Glutamatergic neuron (in vitro differentiated cells): ENCODE measurements at regions not wholly inside any gene's neighbourhood (a gene's known extent, or its start where the extent isn't known, plus 50 kb on each side); places are given as distances from the start of the nearest gene placed in this dataset.

ENCODE experiments used
- DNase-seq: peaks from one replicate; pipeline ENCODE4 v3.0.0; 2022
- H3K27ac Mint-ChIP-seq: one replicate; pipeline ENCODE4 v1.8.0; 2020; ENCODE audit warnings: mild to moderate bottlenecking, mixed read lengths, inconsistent platforms; ENCODE audit not compliant: unreplicated experiment
- H3K27me3 Mint-ChIP-seq: one replicate; pipeline ENCODE4 v1.8.0; 2020; ENCODE audit warnings: mild to moderate bottlenecking, moderate library complexity, mixed read lengths, inconsistent platforms; ENCODE audit not compliant: unreplicated experiment
- H3K36me3 Mint-ChIP-seq: one replicate; pipeline ENCODE4 v1.8.0; 2020; ENCODE audit warnings: mild to moderate bottlenecking, mixed read lengths, inconsistent platforms; ENCODE audit not compliant: unreplicated experiment
- H3K4me1 Mint-ChIP-seq: one replicate; pipeline ENCODE4 v1.8.0; 2020; ENCODE audit warnings: mild to moderate bottlenecking, low read depth, mixed read lengths, inconsistent platforms; ENCODE audit not compliant: unreplicated experiment
- H3K4me3 Mint-ChIP-seq: one replicate; pipeline ENCODE4 v1.8.0; 2020; ENCODE audit warnings: mild to moderate bottlenecking, mixed read lengths, inconsistent platforms; ENCODE audit not compliant: unreplicated experiment
- H3K9me3 Mint-ChIP-seq: one replicate; pipeline ENCODE4 v1.8.0; 2020; ENCODE audit warnings: mild to moderate bottlenecking, moderate library complexity, mixed read lengths, inconsistent platforms; ENCODE audit not compliant: unreplicated experiment
- CTCF ChIP-seq: fragments of 200-600 bp; sonication (generic); IDR thresholded peaks from one replicate; pipeline ENCODE4 v1.5.0; 2021; ENCODE audit not compliant: partially characterized antibody, unreplicated experiment

GRCh38 chr10:58010073-58010702 lies 257.5 kb downstream of the IPMK start:
- Mint-ChIP-seq H3K36me3 (no peaks in the 10 kb centered on the region), H3K27ac (peak overlapping the region; percentile 79), H3K9me3 (peaks cover 4% of the 10 kb centered on the region), H3K4me1 (peaks cover 45% of the 10 kb centered on the region), H3K27me3 (peaks cover 5% of the 10 kb centered on the region), H3K4me3 (peak overlapping the region; percentile 35)
- TF ChIP-seq CTCF, result no peak
- no peak for DNase-seq

GRCh38 chr10:58003945-58004344 lies 263.7 kb downstream of the IPMK start:
- H3K4me1 Mint-ChIP-seq, result peaks cover 11% of the 10 kb centered on the region
- no peaks in the 10 kb centered on the region for H3K36me3 Mint-ChIP-seq
- H3K9me3 Mint-ChIP-seq, result no peaks in the 10 kb centered on the region
- H3K4me3 Mint-ChIP-seq, result no peak overlapping the region
- DNase-seq, result no peak
- no peaks in the 10 kb centered on the region for H3K27me3 Mint-ChIP-seq
- no peak for TF ChIP-seq CTCF
- H3K27ac Mint-ChIP-seq, result no peak overlapping the region

GRCh38 chr10:58001159-58001558 lies 266.5 kb downstream of the IPMK start:
- no peaks in the 10 kb centered on the region for H3K27me3 Mint-ChIP-seq
- no peak for TF ChIP-seq CTCF
- no peaks in the 10 kb centered on the region for H3K36me3 Mint-ChIP-seq
- no peak for DNase-seq
- H3K4me1 Mint-ChIP-seq, result peaks cover 5% of the 10 kb centered on the region
- no peak overlapping the region for H3K27ac Mint-ChIP-seq
- H3K9me3 Mint-ChIP-seq, result no peaks in the 10 kb centered on the region
- H3K4me3 Mint-ChIP-seq, result no peak overlapping the region

- Mint-ChIP-seq H3K4me3 (no peak overlapping the region), H3K9me3 (no peaks in the 10 kb centered on the region), H3K4me1 (peaks cover 5% of the 10 kb centered on the region)
These were observed 271.2 kb downstream of the IPMK start for GRCh38 chr10:57996536-57996935.

More at GRCh38 chr10:57996536-57996935, 271.2 kb downstream of the IPMK start:
- Mint-ChIP-seq H3K36me3 (no peaks in the 10 kb centered on the region), H3K27me3 (no peaks in the 10 kb centered on the region), H3K27ac (no peak overlapping the region)
- TF ChIP-seq CTCF, result no peak
- no peak for DNase-seq
